H1 (cell line): ENCODE measurements at regions not wholly inside any gene's neighbourhood (a gene's known extent, or its start where the extent isn't known, plus 50 kb on each side); places are given as distances from the start of the nearest gene placed in this dataset.

ENCODE experiments used
- CTCF ChIA-PET: fragments of 300-600 bp; sonication (Branson Sonifier 250); formaldehyde crosslinking; loops from one replicate; lab custom pipeline; 2021; ENCODE audit not compliant: partially characterized antibody; lab: Charles Lee
- POLR2A ChIA-PET: fragments of 300-600 bp; sonication (Branson Sonifier 250); formaldehyde crosslinking; loops from one replicate; lab custom pipeline; 2021; ENCODE audit warnings: inconsistent platforms; ENCODE audit not compliant: partially characterized antibody; lab: Charles Lee
- DNase-seq, 2 experiments: peaks; one replicate each; pipeline versions ENCODE4 v3.0.0 to v3.0.0-alpha.2; 2010 to 2022; ENCODE audit warnings: low spot score in 2 of 2, low read depth in 1 of 2, mixed read lengths in 1 of 2
- FAIRE-seq: peaks from 2 replicates; lab custom pipeline; 2011; peaks lifted over from hg19 to GRCh38; lab: Jason Lieb, UNC
- H2AFZ ChIP-seq: 2 replicates; pipeline ENCODE4 v1.8.1; 2012; ENCODE audit warnings: low read length, inconsistent platforms
- H2AK5ac ChIP-seq: 2 replicates; pipeline ENCODE4 v1.6.1; 2013; ENCODE audit warnings: low read depth, low read length
- H2BK120ac ChIP-seq: replicated peaks from 2 replicates; pipeline ENCODE3; 2013; ENCODE audit warnings: low read depth, low read length, inconsistent platforms
- H2BK12ac ChIP-seq: 2 replicates; pipeline ENCODE4 v1.6.1; 2013; ENCODE audit warnings: low read depth, low read length
- H2BK15ac ChIP-seq: 2 replicates; pipeline ENCODE4 v1.6.1; 2013; ENCODE audit warnings: low read length
- H2BK20ac ChIP-seq: 2 replicates; pipeline ENCODE4 v1.6.1; 2013; ENCODE audit warnings: low read length
- H2BK5ac ChIP-seq: 2 replicates; pipeline ENCODE4 v1.6.1; 2013; ENCODE audit warnings: low read depth, low read length
- H3K14ac ChIP-seq: 2 replicates; pipeline ENCODE4 v1.6.1; 2013; ENCODE audit warnings: inconsistent platforms; ENCODE audit not compliant: insufficient read length
- H3K18ac ChIP-seq: 2 replicates; pipeline ENCODE4 v1.6.1; 2013; ENCODE audit warnings: low read length; ENCODE audit errors: extremely low read depth
- H3K23ac ChIP-seq: 2 replicates; pipeline ENCODE4 v1.6.1; 2013; ENCODE audit warnings: inconsistent platforms; ENCODE audit not compliant: insufficient read length
- H3K23me2 ChIP-seq: 2 replicates; pipeline ENCODE4 v1.6.1; 2013; ENCODE audit warnings: low read depth, low read length
- H3K27ac ChIP-seq: 2 replicates; pipeline ENCODE4 v1.6.1; 2011; ENCODE audit warnings: low read depth, low read length, inconsistent platforms
- H3K27me3 ChIP-seq, 4 experiments: replicated peaks in 1 of 4; 1 replicate in 1 of 4; 2 replicates in 3 of 4; pipeline versions ENCODE4 v1.6.1 to v1.8.1; 2011 to 2013; ENCODE audit warnings: low read length in 3 of 4, mild to moderate bottlenecking in 3 of 4, inconsistent platforms in 2 of 4, mixed read lengths in 2 of 4, moderate library complexity in 1 of 4; ENCODE audit not compliant: control insufficient read depth in 3 of 4, insufficient read depth in 3 of 4; ENCODE audit errors: extremely low read depth in 1 of 4
- H3K36me3 ChIP-seq, 4 experiments: 2 replicates each; pipeline versions ENCODE4 v1.6.1 to v1.8.1; 2011 to 2013; ENCODE audit warnings: mild to moderate bottlenecking in 4 of 4, low read length in 3 of 4, moderate library complexity in 2 of 4, control low read depth in 1 of 4, inconsistent platforms in 1 of 4; ENCODE audit not compliant: insufficient read depth in 4 of 4, control insufficient read depth in 2 of 4
- H3K4ac ChIP-seq: replicated peaks from 2 replicates; pipeline ENCODE3; 2013; ENCODE audit warnings: low read length, low read depth, mixed read lengths, inconsistent platforms; ENCODE audit not compliant: insufficient read length
- H3K4me1 ChIP-seq, 4 experiments: replicated peaks in 1 of 4; 1 replicate in 1 of 4; 2 replicates in 3 of 4; pipeline versions ENCODE4 v1.6.1 to v1.8.1; 2011 to 2013; ENCODE audit warnings: low read length in 3 of 4, inconsistent platforms in 2 of 4, mixed read lengths in 1 of 4; ENCODE audit not compliant: insufficient read depth in 4 of 4, control insufficient read depth in 3 of 4
- H3K4me2 ChIP-seq, 2 experiments: 2 replicates each; pipeline versions ENCODE4 v1.6.1 to v1.8.1; 2011 to 2013; ENCODE audit warnings: low read depth in 2 of 2, low read length in 2 of 2, control low read depth in 1 of 2, inconsistent platforms in 1 of 2, mild to moderate bottlenecking in 1 of 2; ENCODE audit not compliant: insufficient read depth in 1 of 2
- H3K4me3 ChIP-seq, 4 experiments: fragments of 200-600, 300-600 bp in 1 of 4; sonication (generic), shearing (Covaris generic), sonication (Bioruptor Twin) in 1 of 4; 2 replicates each; pipeline versions ENCODE4 v1.5.1 to v1.8.1; 2011 to 2016; ENCODE audit warnings: low read length in 4 of 4, low read depth in 3 of 4, control low read depth in 2 of 4, inconsistent platforms in 2 of 4, mild to moderate bottlenecking in 2 of 4, mixed read lengths in 1 of 4, moderate library complexity in 1 of 4; ENCODE audit not compliant: insufficient read depth in 2 of 4; ENCODE audit errors: extremely low read depth in 1 of 4
- H3K56ac ChIP-seq: replicated peaks from 2 replicates; pipeline ENCODE3; 2013; ENCODE audit warnings: low read depth, mild to moderate bottlenecking, mixed read lengths, low read length, inconsistent platforms; ENCODE audit not compliant: insufficient read length
- H3K79me1 ChIP-seq: 2 replicates; pipeline ENCODE4 v1.6.1; 2013; ENCODE audit warnings: low read depth, low read length, control low read depth
- H3K79me2 ChIP-seq, 2 experiments: 2 replicates each; pipeline versions ENCODE4 v1.6.1 to v1.8.1; 2012 to 2013; ENCODE audit warnings: low read length in 2 of 2, mild to moderate bottlenecking in 2 of 2, inconsistent platforms in 1 of 2; ENCODE audit not compliant: insufficient read depth in 2 of 2, control insufficient read depth in 1 of 2
- H3K9ac ChIP-seq, 4 experiments: replicated peaks in 1 of 4; 1 replicate in 1 of 4; 2 replicates in 3 of 4; pipeline versions ENCODE4 v1.6.1 to v1.8.1; 2011 to 2013; ENCODE audit warnings: low read depth in 3 of 4, low read length in 3 of 4, control low read depth in 2 of 4, mild to moderate bottlenecking in 2 of 4, moderate library complexity in 2 of 4, inconsistent platforms in 1 of 4; ENCODE audit errors: extremely low read depth in 1 of 4
- H3K9me3 ChIP-seq, 2 experiments: 2 replicates each; pipeline versions ENCODE4 v1.6.1 to v1.8.1; 2012 to 2013; ENCODE audit warnings: mild to moderate bottlenecking in 2 of 2, moderate library complexity in 2 of 2, control low read depth in 1 of 2, inconsistent platforms in 1 of 2, low read depth in 1 of 2, low read length in 1 of 2, mixed read lengths in 1 of 2; ENCODE audit not compliant: insufficient read depth in 2 of 2
- H4K20me1 ChIP-seq, 2 experiments: replicated peaks in 1 of 2; 2 replicates each; pipeline versions ENCODE3 to v1.8.1; 2011 to 2013; ENCODE audit warnings: inconsistent platforms in 2 of 2, low read length in 2 of 2, mild to moderate bottlenecking in 1 of 2; ENCODE audit not compliant: insufficient read depth in 2 of 2, control insufficient read depth in 1 of 2
- H4K5ac ChIP-seq: 2 replicates; pipeline ENCODE4 v1.6.1; 2013; ENCODE audit warnings: low read length, low read depth, mixed read lengths, inconsistent platforms; ENCODE audit not compliant: insufficient read length
- H4K8ac ChIP-seq: 2 replicates; pipeline ENCODE4 v1.8.0; 2013; ENCODE audit warnings: mild to moderate bottlenecking, moderate library complexity, low read length, inconsistent platforms; ENCODE audit not compliant: insufficient read depth; ENCODE audit errors: extremely low read depth
- H4K91ac ChIP-seq: replicated peaks from 2 replicates; pipeline ENCODE3; 2013; ENCODE audit warnings: low read length, mixed read lengths, inconsistent platforms; ENCODE audit not compliant: insufficient read length
- CTCF ChIP-seq, 3 experiments: IDR thresholded peaks; 1 replicate in 2 of 3; 2 replicates in 1 of 3; pipeline versions ENCODE4 v1.5.1 to v1.6.1; 2011; ENCODE audit warnings: low read length in 3 of 3, mild to moderate bottlenecking in 3 of 3, inconsistent platforms in 2 of 3, low read depth in 1 of 3, moderate library complexity in 1 of 3; ENCODE audit not compliant: insufficient read depth in 1 of 3; ENCODE audit errors: control extremely low read depth in 1 of 3
- POU5F1 ChIP-seq: IDR thresholded peaks from 2 replicates; pipeline ENCODE4 v1.6.1; 2011; ENCODE audit warnings: low read depth, mild to moderate bottlenecking, low read length, moderate library complexity
- RAD21 ChIP-seq, 2 experiments: IDR thresholded peaks in 1 of 2; conservative IDR thresholded peaks in 1 of 2; 2 replicates each; pipeline ENCODE4 v1.6.1; 2011; ENCODE audit warnings: low read depth in 2 of 2, low read length in 2 of 2, improper control_type of control experiment in 1 of 2, inconsistent platforms in 1 of 2, mild to moderate bottlenecking in 1 of 2, moderate library complexity in 1 of 2
- TBP ChIP-seq: IDR thresholded peaks from 2 replicates; pipeline ENCODE4 v1.6.1; 2011; ENCODE audit warnings: low read depth, low read length, improper control_type of control experiment
- TEAD4 ChIP-seq: IDR thresholded peaks from 2 replicates; pipeline ENCODE4 v1.6.1; 2012; ENCODE audit warnings: low read depth, low read length, inconsistent platforms, mixed read lengths
- WGBS, 2 experiments: shearing (Covaris generic) in 1 of 2; methylation state at CpG; one replicate each; pipeline versions ENCODE4 v1.1.6 to v1.1.7; 2013 to 2015; ENCODE audit warnings: low lambda C conversion rate in 2 of 2, mixed read lengths in 2 of 2, inconsistent platforms in 1 of 2, low coverage in 1 of 2, missing lambda C conversion rate in 1 of 2; ENCODE audit not compliant: insufficient replicate concordance in 2 of 2, insufficient coverage in 1 of 2, insufficient read length in 1 of 2; ENCODE audit errors: extremely low coverage in 1 of 2, missing lambda C conversion rate in 1 of 2; 5-methylcytosine and 5-hydroxymethylcytosine counted together

DNA sequence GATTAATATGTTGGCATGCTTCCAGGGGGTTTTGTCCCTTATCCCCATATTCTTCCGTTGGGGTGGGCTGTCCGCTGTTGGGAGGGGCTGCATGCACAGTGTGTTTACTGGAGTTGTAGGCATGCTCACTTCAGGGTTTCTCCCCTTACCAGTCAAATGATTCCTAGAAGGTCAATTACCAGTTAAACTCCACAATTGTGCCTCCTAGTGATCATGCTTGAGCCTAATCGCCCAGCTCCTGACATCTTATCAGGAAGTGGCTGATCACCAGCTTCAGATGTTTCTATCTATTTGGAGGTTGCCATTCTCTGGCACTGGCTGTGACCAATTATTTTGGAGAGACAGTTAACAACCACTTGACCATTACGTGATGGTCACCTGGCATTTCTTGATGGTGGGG is 1090.0 kb downstream of the SLITRK5 start:
- TF ChIP-seq RAD21 (IDR thresholded peaks at IDR 0.05 in 1 of 2, conservative IDR thresholded peaks at IDR 0.05 in 1 of 2; ENCODE audit: low read depth in 2 of 2, low read length in 2 of 2) (peak; percentile 29 to 53), TBP (no peak), CTCF (IDR thresholded peaks at IDR 0.05; ENCODE audit: control extremely low read depth in 1 of 3, insufficient read depth in 1 of 3, low read depth in 1 of 3, low read length in 3 of 3) (peak in 1 of 3 experiments; percentile 37; a peak in 2 of 4 replicates), POU5F1 (no peak), TEAD4 (no peak)
- TF ChIP-seq, all 59 proteins: peak for 2
- ChIA-PET POLR2A (no interaction called here), CTCF (no interaction called here)
- Histone ChIP-seq H4K91ac (no peak overlapping the region), H3K56ac (no peak overlapping the region), H3K23ac (no peak overlapping the region), H3K4me1 (0 out of 7 replicates have a peak, but pooled peaks cover 0 to 2% (median 0%) of the 10 kb centered on the region in 4 experiments), H4K20me1 (no peaks in the 10 kb centered on the region), H3K36me3 (no peaks in the 10 kb centered on the region), H4K5ac (no peak overlapping the region), H2AFZ (no peak overlapping the region), H3K27me3 (peaks cover 0 to 2% (median 0%) of the 10 kb centered on the region in 4 experiments; a peak in 1 of 7 replicates), H2BK5ac (no peak overlapping the region), H3K9me3 (no peaks in the 10 kb centered on the region), H3K4ac (no peak overlapping the region), H2BK120ac (no peak overlapping the region), H3K4me3 (no peak overlapping the region), H3K79me1 (no peaks in the 10 kb centered on the region), H3K18ac (no peak overlapping the region), H3K79me2 (no peaks in the 10 kb centered on the region), H3K4me2 (no peak overlapping the region), H4K8ac (no peak overlapping the region), H2AK5ac (no peak overlapping the region), H2BK15ac (no peak overlapping the region), H2BK20ac (no peak overlapping the region), H3K9ac (no peak overlapping the region), H3K27ac (no peak overlapping the region), H2BK12ac (no peak overlapping the region), H3K23me2 (no peaks in the 10 kb centered on the region), H3K14ac (no peak overlapping the region)
- DNase-seq (no peak), FAIRE-seq (no peak)
- WGBS, 2 experiments, result 86% methylated on average over 4 of the region's 4 CpGs; no CpG with 5 or more reads in 1 of the 2 experiments
